ENCODE measurements at regions not wholly inside any gene's neighbourhood (a gene's known extent, or its start where the extent isn't known, plus 50 kb on each side); places are given as distances from the start of the nearest gene placed in this dataset.
A peak's percentile ranks its signal among the peaks of the same experiment; 100 is the strongest.

DNA sequence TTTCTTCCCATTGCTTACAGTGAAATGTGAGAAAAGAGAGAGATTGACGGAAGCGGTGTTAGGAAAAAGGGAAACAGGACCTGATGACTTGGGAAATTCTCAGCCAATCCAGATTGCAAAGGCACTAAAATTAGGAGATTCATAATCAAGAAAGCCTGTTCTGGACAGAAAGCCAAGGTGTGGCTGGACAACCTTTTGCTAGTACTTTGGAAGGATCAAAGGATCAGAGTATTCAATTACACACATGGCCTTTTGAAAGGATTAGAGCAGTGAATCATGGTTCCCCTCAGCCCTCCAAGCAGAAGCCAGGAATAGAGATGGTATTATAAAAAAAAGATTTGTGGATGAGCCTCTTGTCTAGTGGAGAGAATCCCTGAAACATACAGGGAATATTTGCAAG lies 669.8 kb upstream of the ADAMTS5 start:
- Mint-ChIP-seq H3K27me3 (ENCODE audit: low read depth) (no peaks in the 10 kb centered on the region), H3K9me3 (no peaks in the 10 kb centered on the region), H3K27ac (peak overlapping the region in 2 of 3 experiments; percentile 24 to 61), H3K4me3 (no peak overlapping the region), H3K36me3 (ENCODE audit: low read depth) (no peaks in the 10 kb centered on the region), H3K4me1 (peaks cover 19% of the 10 kb centered on the region)
- TF ChIP-seq, protein P1, sequence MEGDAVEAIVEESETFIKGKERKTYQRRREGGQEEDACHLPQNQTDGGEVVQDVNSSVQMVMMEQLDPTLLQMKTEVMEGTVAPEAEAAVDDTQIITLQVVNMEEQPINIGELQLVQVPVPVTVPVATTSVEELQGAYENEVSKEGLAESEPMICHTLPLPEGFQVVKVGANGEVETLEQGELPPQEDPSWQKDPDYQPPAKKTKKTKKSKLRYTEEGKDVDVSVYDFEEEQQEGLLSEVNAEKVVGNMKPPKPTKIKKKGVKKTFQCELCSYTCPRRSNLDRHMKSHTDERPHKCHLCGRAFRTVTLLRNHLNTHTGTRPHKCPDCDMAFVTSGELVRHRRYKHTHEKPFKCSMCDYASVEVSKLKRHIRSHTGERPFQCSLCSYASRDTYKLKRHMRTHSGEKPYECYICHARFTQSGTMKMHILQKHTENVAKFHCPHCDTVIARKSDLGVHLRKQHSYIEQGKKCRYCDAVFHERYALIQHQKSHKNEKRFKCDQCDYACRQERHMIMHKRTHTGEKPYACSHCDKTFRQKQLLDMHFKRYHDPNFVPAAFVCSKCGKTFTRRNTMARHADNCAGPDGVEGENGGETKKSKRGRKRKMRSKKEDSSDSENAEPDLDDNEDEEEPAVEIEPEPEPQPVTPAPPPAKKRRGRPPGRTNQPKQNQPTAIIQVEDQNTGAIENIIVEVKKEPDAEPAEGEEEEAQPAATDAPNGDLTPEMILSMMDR (IDR thresholded peaks at IDR 0.05; ENCODE audit: unreplicated experiment in 3 of 3) = no peak

DNA sequence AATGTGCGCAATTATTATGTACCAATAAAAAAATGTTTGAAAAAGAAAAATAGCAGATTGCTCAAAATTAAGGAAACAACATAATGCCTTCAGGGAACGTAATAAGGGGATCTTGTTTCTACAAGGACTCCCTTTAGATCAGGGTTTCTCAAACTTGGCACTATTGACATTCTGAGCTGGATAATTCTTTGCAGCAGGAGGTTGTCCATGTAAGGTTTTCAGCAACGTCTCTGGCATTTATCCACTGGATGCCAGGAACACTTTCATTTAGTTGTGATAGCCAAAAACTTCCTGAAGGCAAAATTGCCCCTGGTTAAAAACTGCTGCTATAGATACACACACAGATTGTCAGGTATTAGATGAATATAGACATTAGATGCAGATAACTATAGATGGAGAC lies 666.7 kb upstream of the ADAMTS5 start:
- H3K4me1 Mint-ChIP-seq = peaks cover 27% of the 10 kb centered on the region
- no peaks in the 10 kb centered on the region for H3K9me3 Mint-ChIP-seq
- TF ChIP-seq, protein P1 (IDR thresholded peaks at IDR 0.05; ENCODE audit: unreplicated experiment in 3 of 3) = no peak
- H3K4me3 Mint-ChIP-seq = no peak overlapping the region
- no peaks in the 10 kb centered on the region for H3K27me3 Mint-ChIP-seq (ENCODE audit: low read depth)
- no peaks in the 10 kb centered on the region for H3K36me3 Mint-ChIP-seq (ENCODE audit: low read depth)
- no peak overlapping the region for H3K27ac Mint-ChIP-seq

DNA sequence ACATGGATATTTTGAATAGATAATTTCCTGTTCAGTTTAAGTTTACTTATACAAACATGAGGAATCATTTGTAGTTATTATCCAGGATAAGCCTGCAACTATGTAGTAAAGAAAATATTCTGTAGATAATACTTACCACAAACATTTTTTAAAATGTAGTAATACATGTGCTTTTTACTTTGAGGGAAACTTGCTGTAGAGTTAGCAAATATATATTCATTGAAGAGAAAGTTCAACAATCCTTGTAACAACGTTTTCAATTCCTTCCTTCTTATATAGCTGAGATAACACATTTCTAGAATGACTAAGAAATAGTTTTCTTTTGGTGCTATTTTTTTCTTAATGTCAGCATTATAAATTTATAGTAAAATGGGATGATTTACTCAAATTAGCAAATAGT lies 664.6 kb upstream of the ADAMTS5 start:
- Mint-ChIP-seq H3K27me3 (ENCODE audit: low read depth) (no peaks in the 10 kb centered on the region), H3K4me1 (peaks cover 13% of the 10 kb centered on the region), H3K9me3 (peaks cover 11% of the 10 kb centered on the region), H3K4me3 (no peak overlapping the region), H3K36me3 (ENCODE audit: low read depth) (no peaks in the 10 kb centered on the region), H3K27ac (no peak overlapping the region)
- TF ChIP-seq, protein P1 (IDR thresholded peaks at IDR 0.05; ENCODE audit: unreplicated experiment in 3 of 3) = no peak

DNA sequence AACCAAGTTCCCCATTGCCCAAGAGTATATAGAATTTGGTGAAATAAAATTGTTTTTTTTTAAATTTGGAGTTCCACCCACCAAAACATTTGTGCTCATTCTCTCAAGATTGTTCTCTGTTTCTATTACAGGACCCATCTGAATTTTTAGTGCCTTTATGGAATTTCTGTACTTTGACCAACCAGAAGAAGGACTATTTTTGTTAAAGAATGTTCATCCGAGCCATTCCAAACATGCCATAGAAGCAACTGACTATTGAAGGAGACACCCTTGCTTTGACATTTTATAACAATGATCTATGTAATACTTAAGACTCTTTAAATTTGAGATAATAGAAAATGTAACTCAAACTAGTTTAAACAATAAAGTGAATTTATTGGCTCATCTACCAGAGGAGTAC lies 655.7 kb upstream of the ADAMTS5 start:
- H3K27ac Mint-ChIP-seq = no peak overlapping the region
- H3K4me3 Mint-ChIP-seq = no peak overlapping the region
- H3K4me1 Mint-ChIP-seq = no peaks in the 10 kb centered on the region
- no peaks in the 10 kb centered on the region for H3K27me3 Mint-ChIP-seq (ENCODE audit: low read depth)
- TF ChIP-seq, protein P1 (IDR thresholded peaks at IDR 0.05; ENCODE audit: unreplicated experiment in 3 of 3) = no peak
- H3K9me3 Mint-ChIP-seq = peaks cover 13% of the 10 kb centered on the region
- no peaks in the 10 kb centered on the region for H3K36me3 Mint-ChIP-seq (ENCODE audit: low read depth)

DNA sequence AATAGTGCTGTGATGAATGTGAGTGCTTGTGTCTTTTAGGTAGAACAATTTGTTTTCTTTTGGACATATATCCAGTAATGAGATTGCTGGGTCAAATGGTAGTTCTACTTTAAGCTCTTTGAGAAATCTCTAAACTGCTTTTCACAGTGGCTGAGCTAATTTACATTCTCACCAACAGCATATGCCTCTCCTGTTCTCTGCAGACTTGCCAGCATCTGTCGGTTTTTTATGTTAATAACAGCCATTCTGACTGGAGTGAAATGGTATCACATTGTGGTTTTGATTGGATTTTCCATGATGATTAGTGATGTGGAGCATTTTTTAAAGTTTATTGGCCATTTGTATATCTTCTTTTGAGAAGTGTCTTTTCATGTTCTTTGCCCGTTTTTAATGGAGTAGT lies 647.3 kb upstream of the ADAMTS5 start:
- no peak overlapping the region for H3K27ac Mint-ChIP-seq
- no peak overlapping the region for H3K4me3 Mint-ChIP-seq
- H3K9me3 Mint-ChIP-seq = peaks cover 12% of the 10 kb centered on the region
- H3K27me3 Mint-ChIP-seq (ENCODE audit: low read depth) = no peaks in the 10 kb centered on the region
- no peaks in the 10 kb centered on the region for H3K4me1 Mint-ChIP-seq
- H3K36me3 Mint-ChIP-seq (ENCODE audit: low read depth) = no peaks in the 10 kb centered on the region
- TF ChIP-seq, protein P1 (IDR thresholded peaks at IDR 0.05; ENCODE audit: unreplicated experiment in 3 of 3) = no peak

DNA sequence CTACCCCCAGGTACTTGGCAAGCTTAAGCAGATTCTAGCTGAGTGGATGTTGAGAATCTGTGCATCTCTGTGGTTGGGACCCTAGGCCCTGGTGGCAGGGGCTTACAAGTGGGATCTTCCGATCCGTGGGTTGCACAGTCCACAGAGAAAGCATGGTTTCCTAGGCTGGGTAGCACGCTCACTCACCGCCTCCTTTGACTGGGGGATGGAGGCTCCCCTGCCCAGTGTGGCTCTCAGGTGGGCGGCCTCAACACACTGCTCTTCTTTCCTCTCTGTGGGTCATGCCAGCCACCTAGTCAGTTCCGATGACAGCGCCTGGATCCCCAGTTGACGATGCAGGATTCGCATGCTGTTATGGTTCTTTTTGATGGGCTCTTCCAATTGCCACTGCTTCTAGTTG lies 639.5 kb upstream of the ADAMTS5 start:
- TF ChIP-seq, protein P1 (IDR thresholded peaks at IDR 0.05; ENCODE audit: unreplicated experiment in 3 of 3) = no peak
- Mint-ChIP-seq H3K4me3 (no peak overlapping the region), H3K27me3 (ENCODE audit: low read depth) (no peaks in the 10 kb centered on the region), H3K36me3 (ENCODE audit: low read depth) (no peaks in the 10 kb centered on the region), H3K4me1 (no peaks in the 10 kb centered on the region), H3K27ac (no peak overlapping the region), H3K9me3 (peaks cover 30% of the 10 kb centered on the region)

All from nephron (organoid).